ENCODE measurements at regions not wholly inside any gene's neighbourhood (a gene's known extent, or its start where the extent isn't known, plus 50 kb on each side); places are given as distances from the start of the nearest gene placed in this dataset.

DNA sequence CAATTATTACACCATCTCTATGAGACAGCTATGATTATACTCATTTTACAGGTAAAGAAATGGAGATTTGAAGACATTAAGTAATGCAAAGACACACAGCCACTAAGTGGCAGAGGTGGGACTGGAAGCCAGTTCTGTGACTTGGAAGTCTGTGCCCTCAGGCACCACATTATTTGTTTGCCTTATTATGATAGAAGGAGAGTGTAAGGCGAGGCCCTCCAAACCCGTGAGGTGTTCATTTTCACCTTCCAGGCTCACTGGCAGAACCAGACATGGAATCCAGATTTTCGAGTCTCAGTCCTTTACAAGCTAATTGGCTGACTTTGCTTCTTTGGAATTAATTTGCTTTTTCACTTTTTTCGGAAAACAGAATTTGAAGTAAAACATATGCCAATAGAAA is 107.9 kb downstream of the CAND1 start:
- TF ChIP-seq, protein P1, sequence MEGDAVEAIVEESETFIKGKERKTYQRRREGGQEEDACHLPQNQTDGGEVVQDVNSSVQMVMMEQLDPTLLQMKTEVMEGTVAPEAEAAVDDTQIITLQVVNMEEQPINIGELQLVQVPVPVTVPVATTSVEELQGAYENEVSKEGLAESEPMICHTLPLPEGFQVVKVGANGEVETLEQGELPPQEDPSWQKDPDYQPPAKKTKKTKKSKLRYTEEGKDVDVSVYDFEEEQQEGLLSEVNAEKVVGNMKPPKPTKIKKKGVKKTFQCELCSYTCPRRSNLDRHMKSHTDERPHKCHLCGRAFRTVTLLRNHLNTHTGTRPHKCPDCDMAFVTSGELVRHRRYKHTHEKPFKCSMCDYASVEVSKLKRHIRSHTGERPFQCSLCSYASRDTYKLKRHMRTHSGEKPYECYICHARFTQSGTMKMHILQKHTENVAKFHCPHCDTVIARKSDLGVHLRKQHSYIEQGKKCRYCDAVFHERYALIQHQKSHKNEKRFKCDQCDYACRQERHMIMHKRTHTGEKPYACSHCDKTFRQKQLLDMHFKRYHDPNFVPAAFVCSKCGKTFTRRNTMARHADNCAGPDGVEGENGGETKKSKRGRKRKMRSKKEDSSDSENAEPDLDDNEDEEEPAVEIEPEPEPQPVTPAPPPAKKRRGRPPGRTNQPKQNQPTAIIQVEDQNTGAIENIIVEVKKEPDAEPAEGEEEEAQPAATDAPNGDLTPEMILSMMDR (conservative IDR thresholded peaks at IDR 0.05): no peak
- no peak for TF ChIP-seq EZH2 (IDR thresholded peaks at IDR 0.05; ENCODE audit: low read depth)
